Endothelial cell (in vitro differentiated cells): ENCODE measurements at regions not wholly inside any gene's neighbourhood (a gene's known extent, or its start where the extent isn't known, plus 50 kb on each side); places are given as distances from the start of the nearest gene placed in this dataset.

Source experiments
- DNase-seq: peaks from one replicate; pipeline ENCODE4 v3.0.0; 2021; ENCODE audit warnings: low spot score
- H3K27ac Mint-ChIP-seq: one replicate; pipeline ENCODE4 v1.8.0; 2021; ENCODE audit warnings: mixed read lengths, inconsistent platforms; ENCODE audit not compliant: unreplicated experiment
- H3K27me3 Mint-ChIP-seq: one replicate; pipeline ENCODE4 v1.8.0; 2021; ENCODE audit warnings: mild to moderate bottlenecking, moderate library complexity, mixed read lengths, inconsistent platforms; ENCODE audit not compliant: unreplicated experiment
- H3K36me3 Mint-ChIP-seq: one replicate; pipeline ENCODE4 v1.8.0; 2021; ENCODE audit warnings: mild to moderate bottlenecking, low read depth, mixed read lengths, inconsistent platforms; ENCODE audit not compliant: unreplicated experiment
- H3K4me1 Mint-ChIP-seq: one replicate; pipeline ENCODE4 v1.8.0; 2021; ENCODE audit warnings: mild to moderate bottlenecking, mixed read lengths, inconsistent platforms; ENCODE audit not compliant: unreplicated experiment
- H3K4me3 Mint-ChIP-seq: one replicate; pipeline ENCODE4 v1.8.0; 2021; ENCODE audit warnings: mild to moderate bottlenecking, mixed read lengths, inconsistent platforms; ENCODE audit not compliant: unreplicated experiment
- H3K9me3 Mint-ChIP-seq: one replicate; pipeline ENCODE4 v1.8.0; 2021; ENCODE audit warnings: mixed read lengths, inconsistent platforms; ENCODE audit not compliant: unreplicated experiment
- CTCF ChIP-seq: fragments of 200-600 bp; sonication (generic); IDR thresholded peaks from one replicate; pipeline ENCODE4 v1.5.0; 2021; ENCODE audit warnings: antibody characterized with exemption; ENCODE audit not compliant: unreplicated experiment

GRCh38 chr5:14060218-14060617 is 82.9 kb upstream of the TRIO start:
- no peak overlapping the region for H3K27ac Mint-ChIP-seq
- DNase-seq: no peak
- no peaks in the 10 kb centered on the region for H3K36me3 Mint-ChIP-seq
- no peak for TF ChIP-seq CTCF
- no peak overlapping the region for H3K4me3 Mint-ChIP-seq
- H3K9me3 Mint-ChIP-seq: no peaks in the 10 kb centered on the region
- peaks cover 1% of the 10 kb centered on the region for H3K27me3 Mint-ChIP-seq
- H3K4me1 Mint-ChIP-seq: no peaks in the 10 kb centered on the region

GRCh38 chr5:14059810-14060209 is 83.3 kb upstream of the TRIO start:
- no peak overlapping the region for H3K4me3 Mint-ChIP-seq
- no peak for TF ChIP-seq CTCF
- DNase-seq: no peak
- no peaks in the 10 kb centered on the region for H3K4me1 Mint-ChIP-seq
- H3K36me3 Mint-ChIP-seq: no peaks in the 10 kb centered on the region
- peaks cover 1% of the 10 kb centered on the region for H3K27me3 Mint-ChIP-seq
- H3K27ac Mint-ChIP-seq: no peak overlapping the region
- H3K9me3 Mint-ChIP-seq: no peaks in the 10 kb centered on the region

GRCh38 chr5:14057289-14057688 is 85.9 kb upstream of the TRIO start:
- no peak overlapping the region for H3K4me3 Mint-ChIP-seq
- H3K27me3 Mint-ChIP-seq: peaks cover 1% of the 10 kb centered on the region
- no peaks in the 10 kb centered on the region for H3K36me3 Mint-ChIP-seq
- no peak for TF ChIP-seq CTCF
- no peaks in the 10 kb centered on the region for H3K9me3 Mint-ChIP-seq
- no peak overlapping the region for H3K27ac Mint-ChIP-seq
- no peaks in the 10 kb centered on the region for H3K4me1 Mint-ChIP-seq
- DNase-seq: no peak

- Mint-ChIP-seq H3K4me3 (no peak overlapping the region), H3K27me3 (peaks cover 1% of the 10 kb centered on the region), H3K9me3 (no peaks in the 10 kb centered on the region), H3K27ac (no peak overlapping the region), H3K36me3 (no peaks in the 10 kb centered on the region), H3K4me1 (no peaks in the 10 kb centered on the region)
- TF ChIP-seq CTCF: no peak
- DNase-seq: no peak
These were observed 87.1 kb upstream of the TRIO start for GRCh38 chr5:14056039-14056438.

- Mint-ChIP-seq H3K27me3 (peaks cover 1% of the 10 kb centered on the region), H3K4me3 (no peak overlapping the region), H3K36me3 (no peaks in the 10 kb centered on the region), H3K27ac (no peak overlapping the region), H3K9me3 (no peaks in the 10 kb centered on the region), H3K4me1 (no peaks in the 10 kb centered on the region)
- DNase-seq: no peak
- no peak for TF ChIP-seq CTCF
These were observed 87.9 kb upstream of the TRIO start for GRCh38 chr5:14054965-14055963.
